ENCODE measurements at regions not wholly inside any gene's neighbourhood (a gene's known extent, or its start where the extent isn't known, plus 50 kb on each side); places are given as distances from the start of the nearest gene placed in this dataset.

DNA sequence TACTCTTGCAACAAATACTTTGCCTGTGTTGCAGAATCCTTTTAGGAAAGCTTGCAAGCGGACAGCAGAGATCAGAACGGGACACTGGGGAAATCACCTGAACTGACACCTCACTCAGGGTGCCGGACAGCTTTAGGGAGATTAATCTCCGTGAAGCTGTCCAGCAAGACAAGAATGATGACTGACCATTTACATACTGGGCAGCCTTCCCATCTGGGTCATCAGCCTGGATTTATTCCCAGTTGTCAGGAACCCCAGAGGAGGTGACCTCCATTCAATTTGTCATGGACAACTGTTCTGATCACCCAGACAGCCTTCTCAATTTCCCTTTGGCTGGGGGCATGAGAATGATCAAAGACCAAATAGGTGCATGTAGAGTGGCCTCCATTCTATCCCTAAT, 93.0 kb upstream of the EGFL6 start:
- no peak for TF ChIP-seq EZH2 (IDR thresholded peaks at IDR 0.05; ENCODE audit: low read length)
- TF ChIP-seq, protein P1, sequence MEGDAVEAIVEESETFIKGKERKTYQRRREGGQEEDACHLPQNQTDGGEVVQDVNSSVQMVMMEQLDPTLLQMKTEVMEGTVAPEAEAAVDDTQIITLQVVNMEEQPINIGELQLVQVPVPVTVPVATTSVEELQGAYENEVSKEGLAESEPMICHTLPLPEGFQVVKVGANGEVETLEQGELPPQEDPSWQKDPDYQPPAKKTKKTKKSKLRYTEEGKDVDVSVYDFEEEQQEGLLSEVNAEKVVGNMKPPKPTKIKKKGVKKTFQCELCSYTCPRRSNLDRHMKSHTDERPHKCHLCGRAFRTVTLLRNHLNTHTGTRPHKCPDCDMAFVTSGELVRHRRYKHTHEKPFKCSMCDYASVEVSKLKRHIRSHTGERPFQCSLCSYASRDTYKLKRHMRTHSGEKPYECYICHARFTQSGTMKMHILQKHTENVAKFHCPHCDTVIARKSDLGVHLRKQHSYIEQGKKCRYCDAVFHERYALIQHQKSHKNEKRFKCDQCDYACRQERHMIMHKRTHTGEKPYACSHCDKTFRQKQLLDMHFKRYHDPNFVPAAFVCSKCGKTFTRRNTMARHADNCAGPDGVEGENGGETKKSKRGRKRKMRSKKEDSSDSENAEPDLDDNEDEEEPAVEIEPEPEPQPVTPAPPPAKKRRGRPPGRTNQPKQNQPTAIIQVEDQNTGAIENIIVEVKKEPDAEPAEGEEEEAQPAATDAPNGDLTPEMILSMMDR (optimal IDR thresholded peaks at IDR 0.05 in 1 of 3, IDR thresholded peaks at IDR 0.05 in 1 of 3, conservative IDR thresholded peaks at IDR 0.05 in 1 of 3; ENCODE audit: extremely low read depth in 1 of 3, insufficient read depth in 2 of 3, low read length in 3 of 3), result no peak

Data from keratinocyte (primary cell).